Vagina (tissue), 2 donors: ENCODE measurements at regions not wholly inside any gene's neighbourhood (a gene's known extent, or its start where the extent isn't known, plus 50 kb on each side); places are given as distances from the start of the nearest gene placed in this dataset.

Source experiments
- POLR2A ChIP-seq, 2 donors: fragments of 450-650 bp; IDR thresholded peaks; one replicate each; pipeline ENCODE4 v1.6.1; 2017; ENCODE audit warnings: antibody characterized with exemption in 2 of 2, mild to moderate bottlenecking in 2 of 2, moderate library complexity in 2 of 2
- POLR2AphosphoS5 ChIP-seq, 2 donors: sonication (generic); formaldehyde crosslinking; IDR thresholded peaks; one replicate each; pipeline ENCODE4 v1.9.0; 2017; ENCODE audit warnings: antibody characterized with exemption in 2 of 2, mild to moderate bottlenecking in 2 of 2, low read depth in 1 of 2; ENCODE audit not compliant: insufficient read depth in 1 of 2
- TF ChIP-seq, protein P1 (sequence below), 3 experiments: fragments of 450-650 bp in 2 of 3; fragments of 200-600 bp in 1 of 3; sonication (generic) in 1 of 3; IDR thresholded peaks; one replicate each; pipeline ENCODE4 v1.5.1; 2017 to 2019; ENCODE audit warnings: antibody characterized with exemption in 3 of 3, mild to moderate bottlenecking in 2 of 3, moderate library complexity in 2 of 3

- TF ChIP-seq, protein P1, sequence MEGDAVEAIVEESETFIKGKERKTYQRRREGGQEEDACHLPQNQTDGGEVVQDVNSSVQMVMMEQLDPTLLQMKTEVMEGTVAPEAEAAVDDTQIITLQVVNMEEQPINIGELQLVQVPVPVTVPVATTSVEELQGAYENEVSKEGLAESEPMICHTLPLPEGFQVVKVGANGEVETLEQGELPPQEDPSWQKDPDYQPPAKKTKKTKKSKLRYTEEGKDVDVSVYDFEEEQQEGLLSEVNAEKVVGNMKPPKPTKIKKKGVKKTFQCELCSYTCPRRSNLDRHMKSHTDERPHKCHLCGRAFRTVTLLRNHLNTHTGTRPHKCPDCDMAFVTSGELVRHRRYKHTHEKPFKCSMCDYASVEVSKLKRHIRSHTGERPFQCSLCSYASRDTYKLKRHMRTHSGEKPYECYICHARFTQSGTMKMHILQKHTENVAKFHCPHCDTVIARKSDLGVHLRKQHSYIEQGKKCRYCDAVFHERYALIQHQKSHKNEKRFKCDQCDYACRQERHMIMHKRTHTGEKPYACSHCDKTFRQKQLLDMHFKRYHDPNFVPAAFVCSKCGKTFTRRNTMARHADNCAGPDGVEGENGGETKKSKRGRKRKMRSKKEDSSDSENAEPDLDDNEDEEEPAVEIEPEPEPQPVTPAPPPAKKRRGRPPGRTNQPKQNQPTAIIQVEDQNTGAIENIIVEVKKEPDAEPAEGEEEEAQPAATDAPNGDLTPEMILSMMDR (IDR thresholded peaks at IDR 0.05), result no peak
- TF ChIP-seq POLR2A (IDR thresholded peaks at IDR 0.05) (no peak), POLR2AphosphoS5 (IDR thresholded peaks at IDR 0.05; ENCODE audit: insufficient read depth in 1 of 2, low read depth in 1 of 2) (no peak)
These were observed 282.6 kb downstream of the SMARCA2 start for GRCh38 chr9:2297771-2298170.
